K562 (cell line): ENCODE measurements at regions not wholly inside any gene's neighbourhood (a gene's known extent, or its start where the extent isn't known, plus 50 kb on each side); places are given as distances from the start of the nearest gene placed in this dataset.

Experiments
- ATAC-seq: fragments of 200-7000 bp; cut with Tn5 transposase; 3 replicates; pipeline ENCODE4 v1.9.1; 2020; ENCODE audit warnings: moderate library complexity
- BruUV-seq: library from RNA; stranded (reverse); fragments of 400-500 nt; replicated peaks from 2 replicates; lab custom pipeline; 2021; lab: Mats Ljungman, UMichigan
- CTCF ChIA-PET: fragments of 300-600 bp; formaldehyde crosslinking; extraction: SDS; loops from one replicate; lab custom pipeline; 2021; ENCODE audit warnings: low intra/inter-chr PET ratio; lab: Yijun Ruan, JAX
- POLR2A ChIA-PET: fragments of 300-600, 350-650 bp; sonication (Branson Sonifier 250); formaldehyde crosslinking; extraction: SDS; loops from one replicate; lab custom pipeline; 2021; ENCODE audit warnings: antibody characterized with exemption, inconsistent platforms; lab: Yijun Ruan, JAX
- DNase-seq, 4 experiments: peaks; one replicate each; pipeline versions ENCODE4 v3.0.0 to v3.0.0-alpha.2; 2011 to 2018; ENCODE audit warnings: low spot score in 3 of 4, mixed read lengths in 3 of 4; ENCODE audit errors: extremely low read depth in 1 of 4
- FAIRE-seq: peaks from 2 replicates; lab custom pipeline; 2011; peaks lifted over from hg19 to GRCh38; lab: Jason Lieb, UNC
- H2AFZ ChIP-seq: 2 replicates; pipeline ENCODE4 v1.6.0; 2011; ENCODE audit warnings: low read depth, low read length, control low read depth, inconsistent platforms
- H3K27ac ChIP-seq: fragments of 200-600 bp; 3 replicates; pipeline ENCODE4 v1.8.0; 2011; ENCODE audit warnings: low read depth, mild to moderate bottlenecking, control low read depth, inconsistent platforms, low read length, moderate library complexity, mixed read lengths; ENCODE audit errors: extremely low read depth
- H3K27me3 ChIP-seq, 2 experiments: fragments of 300-600 bp in 1 of 2; 2 replicates in 1 of 2; 3 replicates in 1 of 2; pipeline versions ENCODE4 v1.6.0 to v1.8.0; 2011; ENCODE audit warnings: inconsistent platforms in 2 of 2, low read length in 2 of 2, mild to moderate bottlenecking in 1 of 2, mixed read lengths in 1 of 2, moderate library complexity in 1 of 2; ENCODE audit not compliant: control insufficient read depth in 2 of 2, insufficient read depth in 2 of 2
- H3K36me3 ChIP-seq: fragments of 300-600 bp; 3 replicates; pipeline ENCODE4 v1.8.0; 2011; ENCODE audit warnings: mild to moderate bottlenecking, low read length, inconsistent platforms; ENCODE audit not compliant: control insufficient read depth, insufficient read depth
- H3K4me1 ChIP-seq, 2 experiments: fragments of 200-600 bp in 1 of 2; replicated peaks in 1 of 2; 2 replicates in 1 of 2; 3 replicates in 1 of 2; pipeline versions ENCODE4 v1.5.1 to v1.8.0; 2011; ENCODE audit warnings: inconsistent platforms in 2 of 2, low read length in 2 of 2, mild to moderate bottlenecking in 1 of 2, mixed read lengths in 1 of 2, moderate library complexity in 1 of 2; ENCODE audit not compliant: control insufficient read depth in 2 of 2, insufficient read depth in 2 of 2
- H3K4me2 ChIP-seq: 2 replicates; pipeline ENCODE4 v1.6.1; 2011; ENCODE audit warnings: low read length, control low read depth, inconsistent platforms, mixed read lengths; ENCODE audit not compliant: insufficient read depth
- H3K4me3 ChIP-seq: fragments of 200-600 bp; sonication (generic), shearing (Covaris generic); 2 replicates; pipeline ENCODE4 v1.5.1; 2016; ENCODE audit warnings: control low read depth, inconsistent platforms
- H3K79me2 ChIP-seq: fragments of 200-600 bp; 3 replicates; pipeline ENCODE4 v1.8.0; 2011; ENCODE audit warnings: low read length, inconsistent platforms; ENCODE audit not compliant: control insufficient read depth, insufficient read depth
- H3K9ac ChIP-seq, 2 experiments: 2 replicates each; pipeline versions ENCODE4 v1.6.0 to v1.6.1; 2011; ENCODE audit warnings: low read depth in 2 of 2, low read length in 2 of 2, control low read depth in 1 of 2, inconsistent platforms in 1 of 2, mild to moderate bottlenecking in 1 of 2, mixed read lengths in 1 of 2; ENCODE audit not compliant: insufficient read depth in 1 of 2
- H3K9me1 ChIP-seq: one replicate; pipeline ENCODE4 v1.6.0; 2011; ENCODE audit warnings: inconsistent platforms, mild to moderate bottlenecking, low read length, moderate library complexity; ENCODE audit not compliant: control insufficient read depth, insufficient read depth
- H3K9me3 ChIP-seq: replicated peaks from 2 replicates; pipeline ENCODE4 v1.5.1; 2011; ENCODE audit warnings: low read depth, low read length, inconsistent platforms; ENCODE audit not compliant: control insufficient read depth, insufficient read depth
- H4K20me1 ChIP-seq: replicated peaks from 2 replicates; pipeline ENCODE4 v1.6.1; 2011; ENCODE audit warnings: low read length, inconsistent platforms, mixed read lengths; ENCODE audit not compliant: control insufficient read depth, insufficient read depth
- ELF2 ChIP-seq: fragments of 250-450 bp; sonication (Bioruptor Pico); IDR thresholded peaks from 2 replicates; pipeline ENCODE4 v1.5.0; 2021; ENCODE audit warnings: mild to moderate bottlenecking
- ETV6 ChIP-seq, 3 experiments: fragments of 150-350 bp in 1 of 3; sonication (generic) in 1 of 3; formaldehyde crosslinking in 1 of 3; IDR thresholded peaks; 2 replicates each; pipeline versions ENCODE4 v1.6.1 to v1.8.0; 2014 to 2022; ENCODE audit warnings: borderline replicate concordance in 2 of 3, low read depth in 2 of 3, antibody characterized with exemption in 1 of 3, low read length in 1 of 3, mild to moderate bottlenecking in 1 of 3, missing genetic modification reagents in 1 of 3
- MXI1 ChIP-seq: IDR thresholded peaks from 2 replicates; pipeline ENCODE4 v1.6.1; 2011; ENCODE audit warnings: low read depth, mild to moderate bottlenecking, improper control_type of control experiment, low read length
- NR0B1 ChIP-seq: fragments of 450-650 bp; IDR thresholded peaks from one replicate; pipeline ENCODE4 v1.6.1; 2018; ENCODE audit warnings: mild to moderate bottlenecking, moderate library complexity; ENCODE audit not compliant: partially characterized antibody
- SLC30A9 ChIP-seq: fragments of 250-450 bp; sonication (Bioruptor Pico); IDR thresholded peaks from 2 replicates; pipeline ENCODE4 v1.8.0; 2022; ENCODE audit warnings: mild to moderate bottlenecking, moderate library complexity
- TAF15 ChIP-seq: fragments of 200-400 bp; formaldehyde crosslinking; IDR thresholded peaks from 2 replicates; pipeline ENCODE4 v1.6.1; 2017; ENCODE audit warnings: mild to moderate bottlenecking, low read depth, low read length, moderate library complexity
- TEAD1 ChIP-seq, 2 experiments: fragments of 450-650 bp in 1 of 2; sonication (generic) in 1 of 2; formaldehyde crosslinking; IDR thresholded peaks; 2 replicates each; pipeline versions ENCODE4 v1.4.0 to v1.8.0; 2020 to 2022; ENCODE audit warnings: mild to moderate bottlenecking in 2 of 2, missing genetic modification reagents in 1 of 2
- XRCC3 ChIP-seq: fragments of 450-650 bp; IDR thresholded peaks from 2 replicates; pipeline ENCODE4 v1.6.1; 2017; ENCODE audit warnings: mild to moderate bottlenecking, moderate library complexity
- ZNF830 ChIP-seq: fragments of 250-450 bp; sonication (Bioruptor Pico); IDR thresholded peaks from 2 replicates; pipeline ENCODE4 v1.5.0; 2021; ENCODE audit warnings: mild to moderate bottlenecking
- ZSCAN32 ChIP-seq: fragments of 450-650 bp; formaldehyde crosslinking; IDR thresholded peaks from 2 replicates; pipeline ENCODE4 v1.4.0; 2020; ENCODE audit warnings: mild to moderate bottlenecking, moderate library complexity
- WGBS: fragments of 100-300 bp; shearing (Covaris generic); methylation state at CpG from one replicate; pipeline ENCODE4 v1.1.6; 2016; ENCODE audit warnings: low coverage, mixed read lengths; ENCODE audit not compliant: insufficient coverage; ENCODE audit errors: missing lambda C conversion rate; 5-methylcytosine and 5-hydroxymethylcytosine counted together
- in situ Hi-C: fragments of 300-500 bp; cut with MboI; formaldehyde crosslinking; loops from 4 replicates; pipeline ENCODE4 v1.15.0; 2018; ENCODE audit warnings: inconsistent platforms, mixed read lengths
- intact Hi-C: fragments of 100-400 bp; cut with micrococcal nuclease; formaldehyde crosslinking; loops from 2 replicates; pipeline ENCODE4 v1.14.2; 2022

GRCh38 chr11:116301141-116301540 is 471.6 kb downstream of the BUD13 start:
- H3K79me2 ChIP-seq, result no peaks in the 10 kb centered on the region
- 0% methylated on average over 1 of the region's 1 CpG for WGBS
- FAIRE-seq, result no peak

More at GRCh38 chr11:116301141-116301540, 471.6 kb downstream of the BUD13 start:
- in situ Hi-C loops, result no loop called here
- H3K4me1 ChIP-seq, result no peaks in the 10 kb centered on the region
- ChIA-PET POLR2A (no interaction called here), CTCF (no interaction called here)
- intact Hi-C loops, result no loop called here
- H3K4me2 ChIP-seq, result no peak overlapping the region
- H3K9me1 ChIP-seq, result no peaks in the 10 kb centered on the region
- no peaks in the 10 kb centered on the region for H3K27me3 ChIP-seq
- no peaks in the 10 kb centered on the region for H3K9me3 ChIP-seq
- no peak overlapping the region for H3K27ac ChIP-seq
- no peak overlapping the region for H3K9ac ChIP-seq
- H4K20me1 ChIP-seq, result no peaks in the 10 kb centered on the region
- no peaks in the 10 kb centered on the region for H3K36me3 ChIP-seq
- no peak for DNase-seq
- TF ChIP-seq SLC30A9 (CRISPR knock-in tag), result no peak
- TF ChIP-seq TAF15, result no peak
- TF ChIP-seq ZNF830 (CRISPR knock-in tag), result no peak
- TF ChIP-seq MXI1, result no peak
- TF ChIP-seq ETV6 (IDR thresholded peaks at IDR 0.05; ENCODE audit: borderline replicate concordance in 1 of 2, low read depth in 2 of 2, low read length in 1 of 2), result no peak
- no peak for TF ChIP-seq ETV6 (CRISPR knock-in tag; IDR thresholded peaks at IDR 0.05; ENCODE audit: borderline replicate concordance)
- TF ChIP-seq XRCC3, result no peak
- TF ChIP-seq NR0B1, result no peak
- TF ChIP-seq TEAD1 (CRISPR knock-in tag; IDR thresholded peaks at IDR 0.05), result no peak
- TF ChIP-seq ELF2, result no peak
- TF ChIP-seq ZSCAN32 (CRISPR knock-in tag), result no peak
- BruUV-seq, result no TSS peak
- ATAC-seq, result no peak
- no peak overlapping the region for H3K4me3 ChIP-seq
- H2AFZ ChIP-seq, result no peak overlapping the region
